GM19455 (cell line): ENCODE measurements at regions not wholly inside any gene's neighbourhood (a gene's known extent, or its start where the extent isn't known, plus 50 kb on each side); places are given as distances from the start of the nearest gene placed in this dataset.
A peak's percentile ranks its signal among the peaks of the same experiment; 100 is the strongest.

ENCODE experiments used
- ATAC-seq: cut with Tn5 transposase; IDR thresholded peaks from one replicate; pipeline ENCODE4 v1.9.1; 2021; ENCODE audit not compliant: unreplicated experiment

- ATAC-seq: no peak
Measured at GRCh38 chr21:17414766-17415165, 98.1 kb upstream of the CXADR start.

- no peak for ATAC-seq
Measured at GRCh38 chr21:17416139-17416538, 96.7 kb upstream of the CXADR start.

- no peak for ATAC-seq
Measured at GRCh38 chr21:17422931-17423330, 89.9 kb upstream of the CXADR start.

GRCh38 chr21:17427157-17427556 lies 85.7 kb upstream of the CXADR start:
- ATAC-seq: no peak

GRCh38 chr21:17427831-17428483 lies 84.9 kb upstream of the CXADR start:
- peak; percentile 96 for ATAC-seq

- peak; percentile 61 for ATAC-seq
Measured at GRCh38 chr21:17428484-17428869, 84.4 kb upstream of the CXADR start.

- no peak for ATAC-seq
Measured at GRCh38 chr21:17428980-17429379, 83.9 kb upstream of the CXADR start.

- ATAC-seq: no peak
Measured at GRCh38 chr21:17429936-17430335, 82.9 kb upstream of the CXADR start.

GRCh38 chr21:17432732-17433057 lies 80.1 kb upstream of the CXADR start:
- ATAC-seq: no peak

- ATAC-seq: no peak
Measured at GRCh38 chr21:17433730-17434129, 79.1 kb upstream of the CXADR start.

- no peak for ATAC-seq
Measured at GRCh38 chr21:17435565-17436543, 77.0 kb upstream of the CXADR start.

GRCh38 chr21:17436626-17437111 lies 76.2 kb upstream of the CXADR start:
- ATAC-seq: no peak

- no peak for ATAC-seq
Measured at GRCh38 chr21:17438635-17439034, 74.2 kb upstream of the CXADR start.

GRCh38 chr21:17440969-17441368 lies 71.9 kb upstream of the CXADR start:
- ATAC-seq: no peak

- ATAC-seq: no peak
Measured at GRCh38 chr21:17441370-17441769, 71.5 kb upstream of the CXADR start.

- no peak for ATAC-seq
Measured at GRCh38 chr21:17442165-17442564, 70.7 kb upstream of the CXADR start.

GRCh38 chr21:17444828-17445227 lies 68.0 kb upstream of the CXADR start:
- ATAC-seq: no peak

GRCh38 chr21:17446737-17447136 lies 66.1 kb upstream of the CXADR start:
- no peak for ATAC-seq

- no peak for ATAC-seq
Measured at GRCh38 chr21:17449701-17450100, 63.1 kb upstream of the CXADR start.

- ATAC-seq: no peak
Measured at GRCh38 chr21:17451364-17451891, 61.4 kb upstream of the CXADR start.

- no peak for ATAC-seq
Measured at GRCh38 chr21:17454315-17455027, 58.4 kb upstream of the CXADR start.
